ENCODE measurements at regions not wholly inside any gene's neighbourhood (a gene's known extent, or its start where the extent isn't known, plus 50 kb on each side); places are given as distances from the start of the nearest gene placed in this dataset.

GRCh38 chr17:77679589-77679988 is 278.9 kb upstream of the TNRC6C start:
- CTCF ChIA-PET = interaction anchor here (1.4 kb wide), 1 partner anchor 12 kb away, joined by 3 read pairs; no protein-coding TSS in a partner anchor
- Histone ChIP-seq H3K4me1 (ENCODE audit: control extremely low read depth in 1 of 4, control insufficient read depth in 4 of 4, insufficient read depth in 4 of 4, low read length in 3 of 4) (peaks cover 0 to under 1% (median under 1%) of the 10 kb centered on the region in 4 experiments), H3K9me3 (ENCODE audit: control extremely low read depth in 1 of 5, control insufficient read depth in 4 of 5, insufficient read depth in 2 of 5, low read depth in 1 of 5, low read length in 4 of 5) (no peaks in the 10 kb centered on the region), H3K36me3 (ENCODE audit: control insufficient read depth in 4 of 4, insufficient read depth in 4 of 4, low read length in 3 of 4) (no peaks in the 10 kb centered on the region), H3K4me3 (ENCODE audit: control insufficient read depth in 1 of 7, extremely low read depth in 1 of 7, insufficient read depth in 4 of 7, low read depth in 2 of 7, low read length in 6 of 7) (no peak overlapping the region), H3K27me3 (replicated peaks in 2 of 5; ENCODE audit: control insufficient read depth in 4 of 5, insufficient read depth in 5 of 5, low read length in 4 of 5) (peaks cover 0 to 7% (median 0%) of the 10 kb centered on the region in 5 experiments), H3K27ac (ENCODE audit: insufficient read depth in 1 of 2, low read depth in 1 of 2, low read length in 2 of 2, poor library complexity in 1 of 2, severe bottlenecking in 2 of 2) (no peak overlapping the region)
- DNase-seq = no peak
- 95% methylated on average over 9 of the region's 9 CpGs for WGBS (ENCODE audit: insufficient coverage)
- POLR2A ChIA-PET = no interaction called here

- POLR2A ChIA-PET = no interaction called here
These were observed 276.6 kb upstream of the TNRC6C start for GRCh38 chr17:77681861-77682260.

GRCh38 chr17:77684803-77685798 is 273.4 kb upstream of the TNRC6C start:
- H3K36me3 ChIP-seq (ENCODE audit: control insufficient read depth in 4 of 4, insufficient read depth in 4 of 4, low read length in 3 of 4) = no peaks in the 10 kb centered on the region
- H3K9me3 ChIP-seq (ENCODE audit: control extremely low read depth in 1 of 5, control insufficient read depth in 4 of 5, insufficient read depth in 2 of 5, low read depth in 1 of 5, low read length in 4 of 5) = no peaks in the 10 kb centered on the region
- 33% methylated on average over 13 of the region's 15 CpGs for WGBS (ENCODE audit: insufficient coverage)
- H3K27me3 ChIP-seq (replicated peaks in 2 of 5; ENCODE audit: control insufficient read depth in 4 of 5, insufficient read depth in 5 of 5, low read length in 4 of 5) = peaks cover 0 to 7% (median 0%) of the 10 kb centered on the region in 5 experiments
- H3K27ac ChIP-seq (ENCODE audit: insufficient read depth in 1 of 2, low read depth in 1 of 2, low read length in 2 of 2, poor library complexity in 1 of 2, severe bottlenecking in 2 of 2) = no peak overlapping the region
- H3K4me1 ChIP-seq (ENCODE audit: control extremely low read depth in 1 of 4, control insufficient read depth in 4 of 4, insufficient read depth in 4 of 4, low read length in 3 of 4) = peaks cover 0 to 17% (median 9%) of the 10 kb centered on the region in 4 experiments
- POLR2A ChIA-PET = no interaction called here
- peak; percentile 42 to 85 (median 79) for DNase-seq
- CTCF ChIA-PET = interaction anchor here (1.5 kb wide), 1 partner anchor 18 kb away, joined by 5 read pairs; no protein-coding TSS in a partner anchor
- H3K4me3 ChIP-seq (ENCODE audit: control insufficient read depth in 1 of 7, extremely low read depth in 1 of 7, insufficient read depth in 4 of 7, low read depth in 2 of 7, low read length in 6 of 7) = peak overlapping the region in 1 of 7 experiments; percentile 48

More at GRCh38 chr17:77681861-77682260, 276.6 kb upstream of the TNRC6C start:
- Histone ChIP-seq H3K27ac (ENCODE audit: insufficient read depth in 1 of 2, low read depth in 1 of 2, low read length in 2 of 2, poor library complexity in 1 of 2, severe bottlenecking in 2 of 2) (no peak overlapping the region), H3K4me3 (ENCODE audit: control insufficient read depth in 1 of 7, extremely low read depth in 1 of 7, insufficient read depth in 4 of 7, low read depth in 2 of 7, low read length in 6 of 7) (no peak overlapping the region), H3K9me3 (ENCODE audit: control extremely low read depth in 1 of 5, control insufficient read depth in 4 of 5, insufficient read depth in 2 of 5, low read depth in 1 of 5, low read length in 4 of 5) (no peaks in the 10 kb centered on the region), H3K4me1 (ENCODE audit: control extremely low read depth in 1 of 4, control insufficient read depth in 4 of 4, insufficient read depth in 4 of 4, low read length in 3 of 4) (peaks cover 0 to 15% (median 8%) of the 10 kb centered on the region in 4 experiments), H3K36me3 (ENCODE audit: control insufficient read depth in 4 of 4, insufficient read depth in 4 of 4, low read length in 3 of 4) (no peaks in the 10 kb centered on the region), H3K27me3 (replicated peaks in 2 of 5; ENCODE audit: control insufficient read depth in 4 of 5, insufficient read depth in 5 of 5, low read length in 4 of 5) (peaks cover 0 to 6% (median 0%) of the 10 kb centered on the region in 5 experiments)
- CTCF ChIA-PET = interaction anchor here (1.0 kb wide), 1 partner anchor 20 kb away, joined by 3 read pairs; no protein-coding TSS in a partner anchor
- DNase-seq = no peak
- 95% methylated on average over 8 of the region's 8 CpGs for WGBS (ENCODE audit: insufficient coverage)

- Histone ChIP-seq H3K27ac (ENCODE audit: insufficient read depth in 1 of 2, low read depth in 1 of 2, low read length in 2 of 2, poor library complexity in 1 of 2, severe bottlenecking in 2 of 2) (no peak overlapping the region), H3K36me3 (ENCODE audit: control insufficient read depth in 4 of 4, insufficient read depth in 4 of 4, low read length in 3 of 4) (no peaks in the 10 kb centered on the region), H3K4me1 (ENCODE audit: control extremely low read depth in 1 of 4, control insufficient read depth in 4 of 4, insufficient read depth in 4 of 4, low read length in 3 of 4) (peaks cover 0 to 25% (median 17%) of the 10 kb centered on the region in 4 experiments), H3K9me3 (ENCODE audit: control extremely low read depth in 1 of 5, control insufficient read depth in 4 of 5, insufficient read depth in 2 of 5, low read depth in 1 of 5, low read length in 4 of 5) (no peaks in the 10 kb centered on the region), H3K27me3 (replicated peaks in 2 of 5; ENCODE audit: control insufficient read depth in 4 of 5, insufficient read depth in 5 of 5, low read length in 4 of 5) (peaks cover 0 to 7% (median 0%) of the 10 kb centered on the region in 5 experiments), H3K4me3 (ENCODE audit: control insufficient read depth in 1 of 7, extremely low read depth in 1 of 7, insufficient read depth in 4 of 7, low read depth in 2 of 7, low read length in 6 of 7) (no peak overlapping the region)
- ChIA-PET CTCF (no interaction called here), POLR2A (no interaction called here)
- DNase-seq = no peak
- WGBS (ENCODE audit: insufficient coverage) = 96% methylated on average over 3 of the region's 3 CpGs
These were observed 272.5 kb upstream of the TNRC6C start for GRCh38 chr17:77685881-77686486.

GRCh38 chr17:77686903-77687302 is 271.6 kb upstream of the TNRC6C start:
- Histone ChIP-seq H3K9me3 (ENCODE audit: control extremely low read depth in 1 of 5, control insufficient read depth in 4 of 5, insufficient read depth in 2 of 5, low read depth in 1 of 5, low read length in 4 of 5) (no peaks in the 10 kb centered on the region), H3K27ac (ENCODE audit: insufficient read depth in 1 of 2, low read depth in 1 of 2, low read length in 2 of 2, poor library complexity in 1 of 2, severe bottlenecking in 2 of 2) (no peak overlapping the region), H3K36me3 (ENCODE audit: control insufficient read depth in 4 of 4, insufficient read depth in 4 of 4, low read length in 3 of 4) (no peaks in the 10 kb centered on the region), H3K4me1 (ENCODE audit: control extremely low read depth in 1 of 4, control insufficient read depth in 4 of 4, insufficient read depth in 4 of 4, low read length in 3 of 4) (peaks cover 0 to 31% (median 23%) of the 10 kb centered on the region in 4 experiments), H3K27me3 (replicated peaks in 2 of 5; ENCODE audit: control insufficient read depth in 4 of 5, insufficient read depth in 5 of 5, low read length in 4 of 5) (peaks cover 0 to 7% (median 0%) of the 10 kb centered on the region in 5 experiments), H3K4me3 (ENCODE audit: control insufficient read depth in 1 of 7, extremely low read depth in 1 of 7, insufficient read depth in 4 of 7, low read depth in 2 of 7, low read length in 6 of 7) (no peak overlapping the region)
- ChIA-PET CTCF (no interaction called here), POLR2A (no interaction called here)
- no peak for DNase-seq
- WGBS (ENCODE audit: insufficient coverage) = 100% methylated on average over 2 of the region's 8 CpGs

- Histone ChIP-seq H3K27ac (ENCODE audit: insufficient read depth in 1 of 2, low read depth in 1 of 2, low read length in 2 of 2, poor library complexity in 1 of 2, severe bottlenecking in 2 of 2) (no peak overlapping the region), H3K4me1 (ENCODE audit: control extremely low read depth in 1 of 4, control insufficient read depth in 4 of 4, insufficient read depth in 4 of 4, low read length in 3 of 4) (peaks cover 0 to 31% (median 23%) of the 10 kb centered on the region in 4 experiments), H3K36me3 (ENCODE audit: control insufficient read depth in 4 of 4, insufficient read depth in 4 of 4, low read length in 3 of 4) (no peaks in the 10 kb centered on the region), H3K9me3 (ENCODE audit: control extremely low read depth in 1 of 5, control insufficient read depth in 4 of 5, insufficient read depth in 2 of 5, low read depth in 1 of 5, low read length in 4 of 5) (no peaks in the 10 kb centered on the region), H3K4me3 (ENCODE audit: control insufficient read depth in 1 of 7, extremely low read depth in 1 of 7, insufficient read depth in 4 of 7, low read depth in 2 of 7, low read length in 6 of 7) (no peak overlapping the region), H3K27me3 (replicated peaks in 2 of 5; ENCODE audit: control insufficient read depth in 4 of 5, insufficient read depth in 5 of 5, low read length in 4 of 5) (peaks cover 0 to 7% (median 0%) of the 10 kb centered on the region in 5 experiments)
- POLR2A ChIA-PET = no interaction called here
- WGBS (ENCODE audit: insufficient coverage) = 95% methylated on average over 3 of the region's 6 CpGs
- CTCF ChIA-PET = no interaction called here
- DNase-seq = no peak
These were observed 271.1 kb upstream of the TNRC6C start for GRCh38 chr17:77687417-77687816.
